ENCODE measurements at regions not wholly inside any gene's neighbourhood (a gene's known extent, or its start where the extent isn't known, plus 50 kb on each side); places are given as distances from the start of the nearest gene placed in this dataset.

DNA sequence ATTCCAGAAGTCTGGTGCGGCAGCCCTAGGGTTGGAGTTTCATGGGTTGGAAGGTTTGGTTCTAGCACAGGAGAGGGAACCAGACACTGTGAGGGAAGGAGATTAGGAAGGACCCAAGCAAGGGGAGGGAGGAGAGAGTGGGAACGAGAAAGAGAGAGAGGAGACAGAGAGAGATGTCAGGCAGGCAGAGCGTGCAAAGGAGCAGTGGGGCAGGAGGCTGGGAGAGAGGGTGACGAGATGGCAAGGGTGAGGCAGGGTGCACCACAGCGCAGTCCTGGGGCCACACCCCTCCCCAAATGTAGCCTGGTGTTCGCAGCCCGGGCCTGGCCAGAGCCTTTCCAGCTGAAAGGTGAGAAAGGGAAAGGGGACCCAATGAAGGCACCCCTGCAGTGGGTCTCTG is 162.9 kb upstream of the TLE3 start:
- TF ChIP-seq TBL1XR1 (IDR thresholded peaks at IDR 0.05; ENCODE audit: low read length in 2 of 2), result no peak
- TF ChIP-seq, protein P1, sequence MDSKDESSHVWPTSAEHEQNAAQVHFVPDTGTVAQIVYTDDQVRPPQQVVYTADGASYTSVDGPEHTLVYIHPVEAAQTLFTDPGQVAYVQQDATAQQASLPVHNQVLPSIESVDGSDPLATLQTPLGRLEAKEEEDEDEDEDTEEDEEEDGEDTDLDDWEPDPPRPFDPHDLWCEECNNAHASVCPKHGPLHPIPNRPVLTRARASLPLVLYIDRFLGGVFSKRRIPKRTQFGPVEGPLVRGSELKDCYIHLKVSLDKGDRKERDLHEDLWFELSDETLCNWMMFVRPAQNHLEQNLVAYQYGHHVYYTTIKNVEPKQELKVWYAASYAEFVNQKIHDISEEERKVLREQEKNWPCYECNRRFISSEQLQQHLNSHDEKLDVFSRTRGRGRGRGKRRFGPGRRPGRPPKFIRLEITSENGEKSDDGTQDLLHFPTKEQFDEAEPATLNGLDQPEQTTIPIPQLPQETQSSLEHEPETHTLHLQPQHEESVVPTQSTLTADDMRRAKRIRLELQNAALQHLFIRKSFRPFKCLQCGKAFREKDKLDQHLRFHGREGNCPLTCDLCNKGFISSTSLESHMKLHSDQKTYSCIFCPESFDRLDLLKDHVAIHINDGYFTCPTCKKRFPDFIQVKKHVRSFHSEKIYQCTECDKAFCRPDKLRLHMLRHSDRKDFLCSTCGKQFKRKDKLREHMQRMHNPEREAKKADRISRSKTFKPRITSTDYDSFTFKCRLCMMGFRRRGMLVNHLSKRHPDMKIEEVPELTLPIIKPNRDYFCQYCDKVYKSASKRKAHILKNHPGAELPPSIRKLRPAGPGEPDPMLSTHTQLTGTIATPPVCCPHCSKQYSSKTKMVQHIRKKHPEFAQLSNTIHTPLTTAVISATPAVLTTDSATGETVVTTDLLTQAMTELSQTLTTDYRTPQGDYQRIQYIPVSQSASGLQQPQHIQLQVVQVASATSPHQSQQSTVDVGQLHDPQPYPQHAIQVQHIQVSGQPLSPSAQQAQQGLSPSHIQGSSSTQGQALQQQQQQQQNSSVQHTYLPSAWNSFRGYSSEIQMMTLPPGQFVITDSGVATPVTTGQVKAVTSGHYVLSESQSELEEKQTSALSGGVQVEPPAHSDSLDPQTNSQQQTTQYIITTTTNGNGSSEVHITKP (IDR thresholded peaks at IDR 0.05; ENCODE audit: partially characterized antibody), result no peak
- no peak for TF ChIP-seq RBM14 (IDR thresholded peaks at IDR 0.05; ENCODE audit: borderline replicate concordance, insufficient read depth, low read depth, low read length)
- TF ChIP-seq CBFA2T3 (IDR thresholded peaks at IDR 0.05), result no peak
- TF ChIP-seq KLF6 (CRISPR knock-in tag; IDR thresholded peaks at IDR 0.05; ENCODE audit: borderline replicate concordance), result no peak
- peaks cover 5 to 8% of the 10 kb centered on the region in 2 experiments; a peak in 3 of 5 replicates for H3K4me1 ChIP-seq (replicated peaks in 1 of 2; ENCODE audit: control insufficient read depth in 2 of 2, insufficient read depth in 2 of 2, low read length in 2 of 2)
- intact Hi-C loops (cut with micrococcal nuclease), result loop anchor here (10.0 kb wide), 1 partner anchor 224 kb away; no protein-coding TSS in a partner anchor
- peaks cover 6 to 26% of the 10 kb centered on the region in 2 experiments; a peak in 4 of 5 replicates for H3K27me3 ChIP-seq (ENCODE audit: control insufficient read depth in 2 of 2, insufficient read depth in 2 of 2, low read length in 2 of 2)
- in situ Hi-C loops (cut with MboI), result no loop called here
- no peak overlapping the region for H3K4me2 ChIP-seq (ENCODE audit: insufficient read depth, low read length)
- ChIA-PET CTCF (ENCODE audit: low intra/inter-chr PET ratio) (no interaction called here), POLR2A (no interaction called here)
- 3% methylated on average over 7 of the region's 7 CpGs for whole genome bisulfite sequencing (ENCODE audit: insufficient coverage, low coverage, missing lambda C conversion rate)
- no peak overlapping the region; a peak in 1 of 4 replicates for H3K9ac ChIP-seq (ENCODE audit: insufficient read depth in 1 of 2, low read depth in 2 of 2, low read length in 2 of 2)
- no peak for DNase-seq (ENCODE audit: extremely low read depth in 1 of 4, low spot score in 3 of 4)
- H2AFZ ChIP-seq (ENCODE audit: low read depth, low read length), result no peak overlapping the region
- no peaks in the 10 kb centered on the region for H3K36me3 ChIP-seq (ENCODE audit: control insufficient read depth, insufficient read depth, low read length)
- no TSS peak for BruUV-seq (replicated peaks)
- no peaks in the 10 kb centered on the region for H3K9me1 ChIP-seq (ENCODE audit: control insufficient read depth, insufficient read depth, low read length)
- no peaks in the 10 kb centered on the region for H3K9me3 ChIP-seq (replicated peaks; ENCODE audit: control insufficient read depth, insufficient read depth, low read depth, low read length)
- H3K4me3 ChIP-seq, result no peak overlapping the region
- peaks cover 6% of the 10 kb centered on the region; the same call in 1 of the 2 replicates for H4K20me1 ChIP-seq (replicated peaks; ENCODE audit: control insufficient read depth, insufficient read depth, low read length)
- FAIRE-seq, result no peak
- ATAC-seq, result no peak
- no peak overlapping the region for H3K27ac ChIP-seq (ENCODE audit: extremely low read depth, low read depth, low read length)
- H3K79me2 ChIP-seq (ENCODE audit: control insufficient read depth, insufficient read depth, low read length), result no peaks in the 10 kb centered on the region
